GM23338 (cell line): ENCODE measurements at regions not wholly inside any gene's neighbourhood (a gene's known extent, or its start where the extent isn't known, plus 50 kb on each side); places are given as distances from the start of the nearest gene placed in this dataset.

Experiments used
- ATAC-seq: fragments of 200-7000 bp; cut with Tn5 transposase; 3 replicates; pipeline ENCODE4 v1.9.1; 2020
- DNase-seq: peaks from one replicate; pipeline ENCODE4 v3.0.0-alpha.2; 2015; ENCODE audit warnings: low spot score
- H2AFZ ChIP-seq: fragments of 200-600 bp; sonication (generic); 2 replicates; pipeline ENCODE4 v1.8.0; 2016; ENCODE audit warnings: antibody characterized with exemption, mild to moderate bottlenecking, moderate library complexity
- H3F3A ChIP-seq: fragments of 200-600 bp; sonication (generic); replicated peaks from 2 replicates; pipeline ENCODE4 v1.8.0; 2017; ENCODE audit warnings: antibody characterized with exemption, mixed run types, low read depth
- H3K27ac ChIP-seq: fragments of 200-600 bp; sonication (generic); 2 replicates; pipeline ENCODE4 v1.6.1; 2016; ENCODE audit warnings: low read depth
- H3K27me3 ChIP-seq: fragments of 200-600 bp; sonication (generic); 2 replicates; pipeline ENCODE4 v1.8.0; 2016; ENCODE audit warnings: mild to moderate bottlenecking, mixed run types, moderate library complexity; ENCODE audit not compliant: insufficient read depth
- H3K36me3 ChIP-seq: fragments of 200-600 bp; sonication (generic); 2 replicates; pipeline ENCODE4 v1.8.0; 2016; ENCODE audit warnings: mild to moderate bottlenecking; ENCODE audit not compliant: insufficient read depth
- H3K4me1 ChIP-seq: fragments of 200-600 bp; sonication (generic); 2 replicates; pipeline ENCODE4 v1.8.0; 2016; ENCODE audit warnings: mild to moderate bottlenecking, moderate library complexity; ENCODE audit not compliant: insufficient read depth
- H3K4me2 ChIP-seq: fragments of 200-600 bp; sonication (generic); 2 replicates; pipeline ENCODE4 v1.7.1; 2017; ENCODE audit warnings: mixed run types
- H3K4me3 ChIP-seq: fragments of 200-600 bp; sonication (generic); 2 replicates; pipeline ENCODE4 v1.6.1; 2016; ENCODE audit warnings: mixed run types
- H3K79me2 ChIP-seq: fragments of 200-600 bp; sonication (generic); replicated peaks from 2 replicates; pipeline ENCODE4 v1.8.0; 2017; ENCODE audit warnings: mild to moderate bottlenecking; ENCODE audit not compliant: insufficient read depth
- H3K9me2 ChIP-seq: fragments of 200-600 bp; sonication (generic); 2 replicates; pipeline ENCODE4 v1.8.0; 2017; ENCODE audit not compliant: insufficient read depth
- H4K20me1 ChIP-seq: fragments of 200-600 bp; sonication (generic); replicated peaks from 2 replicates; pipeline ENCODE4 v1.8.0; 2017; ENCODE audit warnings: mild to moderate bottlenecking; ENCODE audit not compliant: insufficient read depth
- H3K27ac Mint-ChIP-seq: 2 replicates; pipeline ENCODE4 v1.8.0; 2020; ENCODE audit warnings: inconsistent platforms, mild to moderate bottlenecking, moderate library complexity, mixed read lengths
- H3K27me3 Mint-ChIP-seq: 3 replicates; pipeline ENCODE4 v1.8.0; 2022; ENCODE audit warnings: low read depth, mild to moderate bottlenecking, moderate library complexity, mixed read lengths, inconsistent platforms; ENCODE audit not compliant: insufficient read depth, poor library complexity
- H3K36me3 Mint-ChIP-seq: 3 replicates; pipeline ENCODE4 v1.8.0; 2021; ENCODE audit warnings: low read depth, mild to moderate bottlenecking, inconsistent platforms, moderate library complexity, mixed read lengths
- H3K4me1 Mint-ChIP-seq: 3 replicates; pipeline ENCODE4 v1.8.0; 2020; ENCODE audit warnings: mild to moderate bottlenecking, inconsistent platforms, mixed read lengths
- H3K4me3 Mint-ChIP-seq: 3 replicates; pipeline ENCODE4 v1.8.0; 2021; ENCODE audit warnings: moderate library complexity, mild to moderate bottlenecking, inconsistent platforms, mixed read lengths
- H3K9me3 Mint-ChIP-seq: 3 replicates; pipeline ENCODE4 v1.8.0; 2020; ENCODE audit warnings: moderate library complexity, mild to moderate bottlenecking, inconsistent platforms, mixed read lengths
- CREB1 ChIP-seq: fragments of 250-450 bp; sonication (Bioruptor Pico); IDR thresholded peaks from 2 replicates; pipeline ENCODE4 v1.5.0; 2020; ENCODE audit warnings: low read depth, mild to moderate bottlenecking, moderate library complexity
- EZH2 ChIP-seq: fragments of 200-600 bp; sonication (generic); IDR thresholded peaks from one replicate; pipeline ENCODE4 v1.8.0; 2017; ENCODE audit warnings: antibody characterized with exemption, mild to moderate bottlenecking, low read depth; ENCODE audit not compliant: unreplicated experiment
- EZH2phosphoT487 ChIP-seq: fragments of 200-600 bp; sonication (generic); IDR thresholded peaks from one replicate; pipeline ENCODE4 v1.8.1; 2018; ENCODE audit warnings: antibody characterized with exemption; ENCODE audit not compliant: unreplicated experiment
- JUNB ChIP-seq: IDR thresholded peaks from one replicate; pipeline ENCODE4 v1.6.1; 2016; ENCODE audit warnings: antibody characterized with exemption; ENCODE audit not compliant: unreplicated experiment
- NANOG ChIP-seq: IDR thresholded peaks from 2 replicates; pipeline ENCODE4 v1.6.1; 2016; ENCODE audit warnings: antibody characterized with exemption, borderline replicate concordance
- POLR2AphosphoS5 ChIP-seq: IDR thresholded peaks from 2 replicates; pipeline ENCODE4 v1.6.1; 2016; ENCODE audit warnings: antibody characterized with exemption, low read depth
- STAT1 ChIP-seq: IDR thresholded peaks from one replicate; pipeline ENCODE4 v1.6.1; 2016; ENCODE audit warnings: antibody characterized with exemption; ENCODE audit not compliant: unreplicated experiment
- ZNF114 ChIP-seq: fragments of 250-450 bp; sonication (Bioruptor Pico); IDR thresholded peaks from 2 replicates; pipeline ENCODE4 v1.5.0; 2020; ENCODE audit warnings: mild to moderate bottlenecking, moderate library complexity
- ZNF331 ChIP-seq: fragments of 250-450 bp; sonication (Bioruptor Pico); IDR thresholded peaks from 2 replicates; pipeline ENCODE4 v1.5.0; 2020; ENCODE audit warnings: low read depth, mild to moderate bottlenecking, moderate library complexity
- TF ChIP-seq, protein P1 (sequence below): IDR thresholded peaks from one replicate; pipeline ENCODE4 v1.6.1; 2018; ENCODE audit warnings: antibody characterized with exemption; ENCODE audit not compliant: unreplicated experiment
- TF ChIP-seq, protein P2 (sequence below): IDR thresholded peaks from 2 replicates; pipeline ENCODE4 v1.6.1; 2016; ENCODE audit warnings: antibody characterized with exemption
- TF ChIP-seq, protein P3 (sequence below), 2 experiments: fragments of 200-600 bp in 1 of 2; sonication (generic) in 1 of 2; conservative IDR thresholded peaks; 2 replicates each; pipeline versions ENCODE4 v1.5.1 to v1.6.1; 2016 to 2017; ENCODE audit warnings: antibody characterized with exemption in 2 of 2, low read depth in 2 of 2, mild to moderate bottlenecking in 2 of 2, moderate library complexity in 1 of 2
- TF ChIP-seq, protein P4 (sequence below): fragments of 250-450 bp; sonication (Bioruptor Pico); IDR thresholded peaks from 2 replicates; pipeline ENCODE4 v1.5.0; 2020; ENCODE audit warnings: mild to moderate bottlenecking, moderate library complexity

DNA sequence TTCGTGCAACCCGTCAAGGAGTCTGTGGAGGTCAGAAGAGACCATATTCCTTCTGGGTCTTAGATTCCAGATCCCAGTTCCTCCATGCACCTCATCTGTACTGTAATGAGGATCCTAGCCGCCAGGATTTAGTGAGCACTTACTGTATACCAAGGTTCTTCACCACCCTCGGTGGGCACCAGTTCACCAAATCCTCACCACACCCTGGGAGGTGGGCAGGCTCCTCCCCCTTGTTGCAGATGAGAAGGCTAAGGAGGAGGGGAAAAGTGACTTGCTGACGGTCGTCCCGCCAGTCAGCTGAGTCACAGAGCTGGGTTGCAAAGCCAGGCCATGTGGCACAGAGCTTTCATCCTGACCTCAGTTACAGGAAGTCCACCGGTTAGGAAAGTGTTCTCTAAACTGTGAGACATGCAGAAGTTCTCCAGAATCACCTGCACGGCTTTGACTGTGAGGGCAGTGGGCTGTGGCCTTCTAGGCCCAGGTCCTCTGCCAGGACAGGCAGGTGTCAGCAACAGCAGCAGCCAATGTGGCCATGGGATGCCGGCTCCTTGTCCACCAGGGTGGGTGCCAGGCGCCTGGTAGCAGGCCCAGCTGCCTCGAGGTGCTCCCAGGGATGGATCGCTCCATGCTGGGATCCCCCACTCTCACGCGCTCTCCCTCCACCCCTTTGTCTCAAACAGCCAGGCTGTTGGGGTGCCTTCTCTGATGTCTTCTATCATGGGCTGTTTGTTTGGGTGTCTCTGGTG, 240.3 kb upstream of the GSE1 start:
- Mint-ChIP-seq H3K27ac (no peak overlapping the region), H3K9me3 (no peaks in the 10 kb centered on the region), H3K4me3 (no peak overlapping the region; the same call in 2 of the 3 replicates), H3K36me3 (no peaks in the 10 kb centered on the region), H3K27me3 (peaks cover 14% of the 10 kb centered on the region), H3K4me1 (peaks cover 12% of the 10 kb centered on the region)
- no peak for DNase-seq
- no peaks in the 10 kb centered on the region; the same call in 1 of the 2 replicates for H4K20me1 ChIP-seq
- no peaks in the 10 kb centered on the region for H3F3A ChIP-seq
- ATAC-seq = no peak
- no peaks in the 10 kb centered on the region; the same call in 1 of the 2 replicates for H3K4me1 ChIP-seq
- H2AFZ ChIP-seq = no peak overlapping the region
- H3K36me3 ChIP-seq = no peaks in the 10 kb centered on the region
- TF ChIP-seq JUNB (no peak), POLR2AphosphoS5 (no peak), ZNF114 (CRISPR knock-in tag) (no peak), STAT1 (no peak), EZH2phosphoT487 (no peak), ZNF331 (CRISPR knock-in tag) (no peak), EZH2 (no peak), CREB1 (CRISPR knock-in tag) (no peak), NANOG (no peak)
- TF ChIP-seq, protein P1, sequence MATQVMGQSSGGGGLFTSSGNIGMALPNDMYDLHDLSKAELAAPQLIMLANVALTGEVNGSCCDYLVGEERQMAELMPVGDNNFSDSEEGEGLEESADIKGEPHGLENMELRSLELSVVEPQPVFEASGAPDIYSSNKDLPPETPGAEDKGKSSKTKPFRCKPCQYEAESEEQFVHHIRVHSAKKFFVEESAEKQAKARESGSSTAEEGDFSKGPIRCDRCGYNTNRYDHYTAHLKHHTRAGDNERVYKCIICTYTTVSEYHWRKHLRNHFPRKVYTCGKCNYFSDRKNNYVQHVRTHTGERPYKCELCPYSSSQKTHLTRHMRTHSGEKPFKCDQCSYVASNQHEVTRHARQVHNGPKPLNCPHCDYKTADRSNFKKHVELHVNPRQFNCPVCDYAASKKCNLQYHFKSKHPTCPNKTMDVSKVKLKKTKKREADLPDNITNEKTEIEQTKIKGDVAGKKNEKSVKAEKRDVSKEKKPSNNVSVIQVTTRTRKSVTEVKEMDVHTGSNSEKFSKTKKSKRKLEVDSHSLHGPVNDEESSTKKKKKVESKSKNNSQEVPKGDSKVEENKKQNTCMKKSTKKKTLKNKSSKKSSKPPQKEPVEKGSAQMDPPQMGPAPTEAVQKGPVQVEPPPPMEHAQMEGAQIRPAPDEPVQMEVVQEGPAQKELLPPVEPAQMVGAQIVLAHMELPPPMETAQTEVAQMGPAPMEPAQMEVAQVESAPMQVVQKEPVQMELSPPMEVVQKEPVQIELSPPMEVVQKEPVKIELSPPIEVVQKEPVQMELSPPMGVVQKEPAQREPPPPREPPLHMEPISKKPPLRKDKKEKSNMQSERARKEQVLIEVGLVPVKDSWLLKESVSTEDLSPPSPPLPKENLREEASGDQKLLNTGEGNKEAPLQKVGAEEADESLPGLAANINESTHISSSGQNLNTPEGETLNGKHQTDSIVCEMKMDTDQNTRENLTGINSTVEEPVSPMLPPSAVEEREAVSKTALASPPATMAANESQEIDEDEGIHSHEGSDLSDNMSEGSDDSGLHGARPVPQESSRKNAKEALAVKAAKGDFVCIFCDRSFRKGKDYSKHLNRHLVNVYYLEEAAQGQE = no peak
- TF ChIP-seq, protein P2, sequence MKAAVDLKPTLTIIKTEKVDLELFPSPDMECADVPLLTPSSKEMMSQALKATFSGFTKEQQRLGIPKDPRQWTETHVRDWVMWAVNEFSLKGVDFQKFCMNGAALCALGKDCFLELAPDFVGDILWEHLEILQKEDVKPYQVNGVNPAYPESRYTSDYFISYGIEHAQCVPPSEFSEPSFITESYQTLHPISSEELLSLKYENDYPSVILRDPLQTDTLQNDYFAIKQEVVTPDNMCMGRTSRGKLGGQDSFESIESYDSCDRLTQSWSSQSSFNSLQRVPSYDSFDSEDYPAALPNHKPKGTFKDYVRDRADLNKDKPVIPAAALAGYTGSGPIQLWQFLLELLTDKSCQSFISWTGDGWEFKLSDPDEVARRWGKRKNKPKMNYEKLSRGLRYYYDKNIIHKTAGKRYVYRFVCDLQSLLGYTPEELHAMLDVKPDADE = no peak
- TF ChIP-seq, protein P3, sequence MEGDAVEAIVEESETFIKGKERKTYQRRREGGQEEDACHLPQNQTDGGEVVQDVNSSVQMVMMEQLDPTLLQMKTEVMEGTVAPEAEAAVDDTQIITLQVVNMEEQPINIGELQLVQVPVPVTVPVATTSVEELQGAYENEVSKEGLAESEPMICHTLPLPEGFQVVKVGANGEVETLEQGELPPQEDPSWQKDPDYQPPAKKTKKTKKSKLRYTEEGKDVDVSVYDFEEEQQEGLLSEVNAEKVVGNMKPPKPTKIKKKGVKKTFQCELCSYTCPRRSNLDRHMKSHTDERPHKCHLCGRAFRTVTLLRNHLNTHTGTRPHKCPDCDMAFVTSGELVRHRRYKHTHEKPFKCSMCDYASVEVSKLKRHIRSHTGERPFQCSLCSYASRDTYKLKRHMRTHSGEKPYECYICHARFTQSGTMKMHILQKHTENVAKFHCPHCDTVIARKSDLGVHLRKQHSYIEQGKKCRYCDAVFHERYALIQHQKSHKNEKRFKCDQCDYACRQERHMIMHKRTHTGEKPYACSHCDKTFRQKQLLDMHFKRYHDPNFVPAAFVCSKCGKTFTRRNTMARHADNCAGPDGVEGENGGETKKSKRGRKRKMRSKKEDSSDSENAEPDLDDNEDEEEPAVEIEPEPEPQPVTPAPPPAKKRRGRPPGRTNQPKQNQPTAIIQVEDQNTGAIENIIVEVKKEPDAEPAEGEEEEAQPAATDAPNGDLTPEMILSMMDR (conservative IDR thresholded peaks at IDR 0.05; ENCODE audit: low read depth in 2 of 2) = no peak
- TF ChIP-seq, protein P4, sequence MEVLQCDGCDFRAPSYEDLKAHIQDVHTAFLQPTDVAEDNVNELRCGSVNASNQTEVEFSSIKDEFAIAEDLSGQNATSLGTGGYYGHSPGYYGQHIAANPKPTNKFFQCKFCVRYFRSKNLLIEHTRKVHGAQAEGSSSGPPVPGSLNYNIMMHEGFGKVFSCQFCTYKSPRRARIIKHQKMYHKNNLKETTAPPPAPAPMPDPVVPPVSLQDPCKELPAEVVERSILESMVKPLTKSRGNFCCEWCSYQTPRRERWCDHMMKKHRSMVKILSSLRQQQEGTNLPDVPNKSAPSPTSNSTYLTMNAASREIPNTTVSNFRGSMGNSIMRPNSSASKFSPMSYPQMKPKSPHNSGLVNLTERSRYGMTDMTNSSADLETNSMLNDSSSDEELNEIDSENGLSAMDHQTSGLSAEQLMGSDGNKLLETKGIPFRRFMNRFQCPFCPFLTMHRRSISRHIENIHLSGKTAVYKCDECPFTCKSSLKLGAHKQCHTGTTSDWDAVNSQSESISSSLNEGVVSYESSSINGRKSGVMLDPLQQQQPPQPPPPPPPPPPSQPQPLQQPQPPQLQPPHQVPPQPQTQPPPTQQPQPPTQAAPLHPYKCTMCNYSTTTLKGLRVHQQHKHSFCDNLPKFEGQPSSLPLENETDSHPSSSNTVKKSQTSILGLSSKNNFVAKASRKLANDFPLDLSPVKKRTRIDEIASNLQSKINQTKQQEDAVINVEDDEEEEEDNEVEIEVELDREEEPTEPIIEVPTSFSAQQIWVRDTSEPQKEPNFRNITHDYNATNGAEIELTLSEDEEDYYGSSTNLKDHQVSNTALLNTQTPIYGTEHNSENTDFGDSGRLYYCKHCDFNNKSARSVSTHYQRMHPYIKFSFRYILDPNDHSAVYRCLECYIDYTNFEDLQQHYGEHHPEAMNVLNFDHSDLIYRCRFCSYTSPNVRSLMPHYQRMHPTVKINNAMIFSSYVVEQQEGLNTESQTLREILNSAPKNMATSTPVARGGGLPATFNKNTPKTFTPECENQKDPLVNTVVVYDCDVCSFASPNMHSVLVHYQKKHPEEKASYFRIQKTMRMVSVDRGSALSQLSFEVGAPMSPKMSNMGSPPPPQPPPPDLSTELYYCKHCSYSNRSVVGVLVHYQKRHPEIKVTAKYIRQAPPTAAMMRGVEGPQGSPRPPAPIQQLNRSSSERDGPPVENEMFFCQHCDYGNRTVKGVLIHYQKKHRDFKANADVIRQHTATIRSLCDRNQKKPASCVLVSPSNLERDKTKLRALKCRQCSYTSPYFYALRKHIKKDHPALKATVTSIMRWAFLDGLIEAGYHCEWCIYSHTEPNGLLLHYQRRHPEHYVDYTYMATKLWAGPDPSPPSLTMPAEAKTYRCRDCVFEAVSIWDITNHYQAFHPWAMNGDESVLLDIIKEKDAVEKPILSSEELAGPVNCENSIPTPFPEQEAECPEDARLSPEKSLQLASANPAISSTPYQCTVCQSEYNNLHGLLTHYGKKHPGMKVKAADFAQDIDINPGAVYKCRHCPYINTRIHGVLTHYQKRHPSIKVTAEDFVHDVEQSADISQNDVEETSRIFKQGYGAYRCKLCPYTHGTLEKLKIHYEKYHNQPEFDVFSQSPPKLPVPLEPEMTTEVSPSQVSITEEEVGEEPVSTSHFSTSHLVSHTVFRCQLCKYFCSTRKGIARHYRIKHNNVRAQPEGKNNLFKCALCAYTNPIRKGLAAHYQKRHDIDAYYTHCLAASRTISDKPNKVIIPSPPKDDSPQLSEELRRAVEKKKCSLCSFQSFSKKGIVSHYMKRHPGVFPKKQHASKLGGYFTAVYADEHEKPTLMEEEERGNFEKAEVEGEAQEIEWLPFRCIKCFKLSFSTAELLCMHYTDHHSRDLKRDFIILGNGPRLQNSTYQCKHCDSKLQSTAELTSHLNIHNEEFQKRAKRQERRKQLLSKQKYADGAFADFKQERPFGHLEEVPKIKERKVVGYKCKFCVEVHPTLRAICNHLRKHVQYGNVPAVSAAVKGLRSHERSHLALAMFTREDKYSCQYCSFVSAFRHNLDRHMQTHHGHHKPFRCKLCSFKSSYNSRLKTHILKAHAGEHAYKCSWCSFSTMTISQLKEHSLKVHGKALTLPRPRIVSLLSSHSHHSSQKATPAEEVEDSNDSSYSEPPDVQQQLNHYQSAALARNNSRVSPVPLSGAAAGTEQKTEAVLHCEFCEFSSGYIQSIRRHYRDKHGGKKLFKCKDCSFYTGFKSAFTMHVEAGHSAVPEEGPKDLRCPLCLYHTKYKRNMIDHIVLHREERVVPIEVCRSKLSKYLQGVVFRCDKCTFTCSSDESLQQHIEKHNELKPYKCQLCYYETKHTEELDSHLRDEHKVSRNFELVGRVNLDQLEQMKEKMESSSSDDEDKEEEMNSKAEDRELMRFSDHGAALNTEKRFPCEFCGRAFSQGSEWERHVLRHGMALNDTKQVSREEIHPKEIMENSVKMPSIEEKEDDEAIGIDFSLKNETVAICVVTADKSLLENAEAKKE (CRISPR knock-in tag) = no peak
- no peaks in the 10 kb centered on the region for H3K79me2 ChIP-seq
- H3K4me3 ChIP-seq = no peak overlapping the region
- H3K27ac ChIP-seq = no peak overlapping the region
- no peak overlapping the region for H3K4me2 ChIP-seq
- H3K9me2 ChIP-seq = no peaks in the 10 kb centered on the region
- no peaks in the 10 kb centered on the region for H3K27me3 ChIP-seq
